ENCODE measurements at regions not wholly inside any gene's neighbourhood (a gene's known extent, or its start where the extent isn't known, plus 50 kb on each side); places are given as distances from the start of the nearest gene placed in this dataset.

- intact Hi-C loops (cut with micrococcal nuclease) (no loop called here), in situ Hi-C loops (cut with MboI; ENCODE audit: low sequenced_read_pairs) (no loop called here), dilution Hi-C loops (cut with HindIII; ENCODE audit: low sequenced_read_pairs, unreplicated experiment) (no loop called here)
- H2AFZ ChIP-seq (replicated peaks; ENCODE audit: low read length, poor library complexity): no peak overlapping the region
- H3K27ac ChIP-seq (ENCODE audit: insufficient read depth, low read length): no peak overlapping the region
- ChIA-PET CTCF (no interaction called here), POLR2A (ENCODE audit: unreplicated experiment) (no interaction called here)
- no peak overlapping the region for H2AK9ac ChIP-seq (replicated peaks; ENCODE audit: low read depth, low read length, poor library complexity)
- H3K36me3 ChIP-seq (ENCODE audit: control insufficient read depth, insufficient read depth, low read length): no peaks in the 10 kb centered on the region
- no peaks in the 10 kb centered on the region for H3K4me1 ChIP-seq (ENCODE audit: control insufficient read depth, insufficient read depth, low read length)
- no peak overlapping the region for H3K14ac ChIP-seq (replicated peaks; ENCODE audit: low read depth, low read length)
- H3K9me3 ChIP-seq (ENCODE audit: control insufficient read depth, insufficient read depth, low read length): no peaks in the 10 kb centered on the region
- no peak overlapping the region for H2AK5ac ChIP-seq (ENCODE audit: low read depth, low read length)
- no peak overlapping the region for H3K23ac ChIP-seq (ENCODE audit: low read depth, low read length)
- H3K79me1 ChIP-seq (ENCODE audit: low read depth in 1 of 2, low read length in 2 of 2): no peaks in the 10 kb centered on the region
- H3K4ac ChIP-seq (ENCODE audit: low read depth, low read length): no peak overlapping the region
- no peak overlapping the region for H2BK120ac ChIP-seq (ENCODE audit: low read depth, low read length)
- ATAC-seq (ENCODE audit: low read depth) (no peak), DNase-seq (no peak)
- H3K27me3 ChIP-seq (ENCODE audit: control insufficient read depth, insufficient read depth, low read length): no peaks in the 10 kb centered on the region
- no peak overlapping the region for H2BK20ac ChIP-seq (ENCODE audit: low read depth, low read length)
- H3K4me2 ChIP-seq (ENCODE audit: low read depth, low read length): no peak overlapping the region
- no peak overlapping the region for H2BK15ac ChIP-seq (ENCODE audit: low read depth, low read length)
- H4K8ac ChIP-seq (ENCODE audit: low read depth in 2 of 2, low read length in 2 of 2): no peak overlapping the region
- no TSS peak for BruUV-seq (replicated peaks)
- H4K20me1 ChIP-seq (ENCODE audit: insufficient read depth, low read length): no peaks in the 10 kb centered on the region
- no peak overlapping the region for H3K4me3 ChIP-seq (ENCODE audit: insufficient read depth, low read depth, low read length)
- no peak overlapping the region for H3K18ac ChIP-seq (ENCODE audit: low read depth, low read length)
- H3K56ac ChIP-seq (ENCODE audit: extremely low read depth, insufficient read depth, low read length): no peak overlapping the region
- TF ChIP-seq USF2 (IDR thresholded peaks at IDR 0.05; ENCODE audit: low read depth, low read length) (no peak), RAD21 (IDR thresholded peaks at IDR 0.05; ENCODE audit: low read length) (no peak), ELK1 (IDR thresholded peaks at IDR 0.05; ENCODE audit: borderline replicate concordance, low read depth, low read length) (no peak), SMC3 (IDR thresholded peaks at IDR 0.05; ENCODE audit: low read depth, low read length) (no peak), CHD1 (IDR thresholded peaks at IDR 0.05; ENCODE audit: low read depth, low read length) (no peak), RFX5 (IDR thresholded peaks at IDR 0.05; ENCODE audit: low read depth, low read length) (no peak)
- H2BK5ac ChIP-seq (ENCODE audit: low read depth, low read length, poor library complexity, severe bottlenecking): no peak overlapping the region
- H4K5ac ChIP-seq (ENCODE audit: low read depth, low read length): no peak overlapping the region
- H3K9me1 ChIP-seq (ENCODE audit: insufficient read depth, low read length): no peaks in the 10 kb centered on the region
- WGBS, 2 experiments (ENCODE audit: extremely low coverage in 2 of 2, insufficient read length in 1 of 2): no CpG with 5 or more reads among the region's 1 CpG
- H4K91ac ChIP-seq (ENCODE audit: insufficient read depth, low read depth, low read length): no peak overlapping the region
- no peak overlapping the region for H3K9ac ChIP-seq (ENCODE audit: low read depth, low read length)
Observed at GRCh38 chr10:108797573-108797972, 1125.7 kb downstream of the XPNPEP1 start.

Data from IMR-90 (cell line).